Panc1 (cell line): ENCODE measurements at regions not wholly inside any gene's neighbourhood (a gene's known extent, or its start where the extent isn't known, plus 50 kb on each side); places are given as distances from the start of the nearest gene placed in this dataset.

Experiments
- ATAC-seq: fragments of 200-7000 bp; cut with Tn5 transposase; 2 replicates; pipeline ENCODE4 v1.9.1; 2020; ENCODE audit warnings: mild to moderate bottlenecking, moderate library complexity
- BruUV-seq: library from RNA; stranded (reverse); fragments of 400-500 nt; replicated peaks from 2 replicates; lab custom pipeline; 2021; lab: Mats Ljungman, UMichigan
- CTCF ChIA-PET: fragments of 300-600 bp; sonication (Branson Sonifier 250); formaldehyde crosslinking; loops from one replicate; lab custom pipeline; 2022; ENCODE audit warnings: antibody characterized with exemption; lab: Charles Lee
- POLR2A ChIA-PET: fragments of 300-600 bp; sonication (Branson Sonifier 250); formaldehyde crosslinking; loops from one replicate; lab custom pipeline; 2022; ENCODE audit warnings: antibody characterized with exemption; lab: Charles Lee
- DNase-seq: peaks from one replicate; pipeline ENCODE4 v3.0.0-alpha.2; 2010; ENCODE audit warnings: low read depth, low spot score
- H3K27ac ChIP-seq: 2 replicates; pipeline ENCODE4 v1.5.1; 2011; ENCODE audit warnings: mild to moderate bottlenecking, low read length, inconsistent platforms
- H3K27me3 ChIP-seq: fragments of 200-500 bp; sonication (Bioruptor generic); 2 replicates; pipeline ENCODE4 v1.6.0; 2014; ENCODE audit warnings: low read length, inconsistent platforms; ENCODE audit not compliant: control insufficient read depth, insufficient read depth
- H3K36me3 ChIP-seq: fragments of 200-500 bp; sonication (Bioruptor generic); 2 replicates; pipeline ENCODE4 v1.5.1; 2014; ENCODE audit warnings: inconsistent platforms, mild to moderate bottlenecking, low read length, moderate library complexity; ENCODE audit not compliant: control insufficient read depth, insufficient read depth
- H3K4me1 ChIP-seq: 2 replicates; pipeline ENCODE4 v1.5.1; 2011; ENCODE audit warnings: inconsistent platforms, mild to moderate bottlenecking, low read length, moderate library complexity; ENCODE audit not compliant: control insufficient read depth, insufficient read depth
- H3K4me3 ChIP-seq, 2 experiments: 2 replicates each; pipeline ENCODE4 v1.5.1; 2011 to 2012; ENCODE audit warnings: low read depth in 2 of 2, low read length in 2 of 2, mild to moderate bottlenecking in 2 of 2, inconsistent platforms in 1 of 2, moderate library complexity in 1 of 2
- H3K9me3 ChIP-seq: fragments of 200-500 bp; sonication (Bioruptor generic); 2 replicates; pipeline ENCODE4 v1.5.1; 2014; ENCODE audit warnings: low read depth, mild to moderate bottlenecking, inconsistent platforms, low read length, moderate library complexity; ENCODE audit not compliant: control insufficient read depth, insufficient read depth
- CTCF ChIP-seq: fragments of 450-650 bp; IDR thresholded peaks from 2 replicates; pipeline ENCODE4 v1.5.1; 2017; ENCODE audit warnings: mild to moderate bottlenecking
- POLR2AphosphoS5 ChIP-seq: IDR thresholded peaks from 2 replicates; pipeline ENCODE4 v1.6.1; 2012; ENCODE audit warnings: mild to moderate bottlenecking, low read depth, low read length, moderate library complexity
- REST ChIP-seq, 2 experiments: IDR thresholded peaks; 2 replicates each; pipeline ENCODE4 v1.6.1; 2011 to 2012; ENCODE audit warnings: low read depth in 2 of 2, control low read depth in 1 of 2, low read length in 1 of 2, mild to moderate bottlenecking in 1 of 2, moderate library complexity in 1 of 2; ENCODE audit not compliant: insufficient read depth in 1 of 2
- SIN3A ChIP-seq: IDR thresholded peaks from 2 replicates; pipeline ENCODE4 v1.6.1; 2012; ENCODE audit warnings: low read depth, mild to moderate bottlenecking, low read length, moderate library complexity, borderline replicate concordance; ENCODE audit not compliant: insufficient read depth
- TCF7L2 ChIP-seq: IDR thresholded peaks from 2 replicates; pipeline ENCODE4 v1.6.1; 2011; ENCODE audit warnings: mild to moderate bottlenecking, low read depth, low read length, inconsistent platforms
- in situ Hi-C: cut with HindIII; loops from 2 replicates; pipeline ENCODE4 v1.10.0; 2016; ENCODE audit warnings: low sequenced_read_pairs, low pct_unique_long_range_greater_than_20kb
- intact Hi-C: fragments of 100-400 bp; cut with micrococcal nuclease; formaldehyde crosslinking; loops from one replicate; pipeline ENCODE4 v1.10.0; 2022; ENCODE audit not compliant: unreplicated experiment

GRCh38 chr10:111885919-111886318 is 297.6 kb downstream of the GPAM start:
- TF ChIP-seq REST (IDR thresholded peaks at IDR 0.05; ENCODE audit: insufficient read depth in 1 of 2, low read depth in 2 of 2, low read length in 1 of 2), result no peak
- no peak for TF ChIP-seq POLR2AphosphoS5
- no peak for TF ChIP-seq SIN3A
- no peak for TF ChIP-seq CTCF
- TF ChIP-seq TCF7L2, result no peak
- H3K4me1 ChIP-seq, result no peaks in the 10 kb centered on the region

GRCh38 chr10:111887266-111887665 is 296.3 kb downstream of the GPAM start:
- Histone ChIP-seq H3K9me3 (no peaks in the 10 kb centered on the region), H3K4me1 (no peaks in the 10 kb centered on the region), H3K27ac (no peak overlapping the region), H3K4me3 (no peak overlapping the region), H3K27me3 (no peaks in the 10 kb centered on the region), H3K36me3 (no peaks in the 10 kb centered on the region)
- BruUV-seq, result no TSS peak
- ChIA-PET POLR2A (no interaction called here), CTCF (no interaction called here)
- intact Hi-C loops, result no loop called here
- no peak for DNase-seq
- in situ Hi-C loops, result no loop called here
- ATAC-seq, result no peak
- no peak for TF ChIP-seq SIN3A

More at GRCh38 chr10:111885919-111886318, 297.6 kb downstream of the GPAM start:
- Histone ChIP-seq H3K9me3 (no peaks in the 10 kb centered on the region), H3K4me3 (no peak overlapping the region), H3K36me3 (no peaks in the 10 kb centered on the region), H3K27me3 (no peaks in the 10 kb centered on the region), H3K27ac (no peak overlapping the region)
- ChIA-PET POLR2A (no interaction called here), CTCF (no interaction called here)
- DNase-seq (no peak), ATAC-seq (no peak)
- in situ Hi-C loops (no loop called here), intact Hi-C loops (no loop called here)
- BruUV-seq, result no TSS peak

- Histone ChIP-seq H3K27me3 (no peaks in the 10 kb centered on the region), H3K27ac (no peak overlapping the region), H3K9me3 (no peaks in the 10 kb centered on the region), H3K4me3 (no peak overlapping the region), H3K36me3 (no peaks in the 10 kb centered on the region), H3K4me1 (no peaks in the 10 kb centered on the region)
- ChIA-PET CTCF (no interaction called here), POLR2A (no interaction called here)
- no peak for ATAC-seq
- in situ Hi-C loops, result no loop called here
- TF ChIP-seq CTCF (no peak), SIN3A (no peak), REST (IDR thresholded peaks at IDR 0.05; ENCODE audit: insufficient read depth in 1 of 2, low read depth in 2 of 2, low read length in 1 of 2) (no peak), POLR2AphosphoS5 (no peak), TCF7L2 (no peak)
- DNase-seq, result no peak
- intact Hi-C loops, result no loop called here
- no TSS peak for BruUV-seq
Measured at GRCh38 chr10:111890046-111890445, 293.5 kb downstream of the GPAM start.
